T-helper 17 cell (primary cell): ENCODE measurements at regions not wholly inside any gene's neighbourhood (a gene's known extent, or its start where the extent isn't known, plus 50 kb on each side); places are given as distances from the start of the nearest gene placed in this dataset.
A peak's percentile ranks its signal among the peaks of the same experiment; 100 is the strongest.

ENCODE experiments used
- ATAC-seq: fragments of 150-1000 bp; cut with Tn5 transposase; 2 replicates; pipeline ENCODE4 v1.10.0; 2021; ENCODE audit warnings: mild to moderate bottlenecking, moderate library complexity
- DNase-seq, 3 donors: peaks; one replicate each; pipeline versions ENCODE4 v3.0.0 to v3.0.0-alpha.2; 2020 to 2021
- H3K9me3 ChIP-seq: one replicate; pipeline ENCODE4 v1.7.0; 2013; ENCODE audit warnings: low read length, mild to moderate bottlenecking; ENCODE audit not compliant: control insufficient read depth, poor library complexity, severe bottlenecking
- H3K27ac Mint-ChIP-seq: one replicate; pipeline ENCODE4 v1.8.0; 2022; ENCODE audit warnings: mild to moderate bottlenecking, moderate library complexity, mixed read lengths
- H3K27me3 Mint-ChIP-seq: one replicate; pipeline ENCODE4 v1.8.0; 2022; ENCODE audit warnings: mixed read lengths
- H3K36me3 Mint-ChIP-seq: one replicate; pipeline ENCODE4 v1.8.0; 2022; ENCODE audit warnings: low read depth, mixed read lengths
- H3K4me1 Mint-ChIP-seq: one replicate; pipeline ENCODE4 v1.8.0; 2022; ENCODE audit warnings: mild to moderate bottlenecking, mixed read lengths
- H3K4me3 Mint-ChIP-seq: one replicate; pipeline ENCODE4 v1.8.0; 2022; ENCODE audit warnings: mild to moderate bottlenecking, moderate library complexity, mixed read lengths

- DNase-seq = no peak
Observed at GRCh38 chr12:91801048-91801447, 344.6 kb downstream of the BTG1 start.

GRCh38 chr12:91793676-91794075 lies 352.0 kb downstream of the BTG1 start:
- Mint-ChIP-seq H3K36me3 (no peaks in the 10 kb centered on the region), H3K4me1 (no peaks in the 10 kb centered on the region), H3K27me3 (no peaks in the 10 kb centered on the region), H3K4me3 (no peak overlapping the region), H3K27ac (no peak overlapping the region)
- no peak for ATAC-seq
- H3K9me3 ChIP-seq = no peaks in the 10 kb centered on the region
- DNase-seq = no peak

More at GRCh38 chr12:91801048-91801447, 344.6 kb downstream of the BTG1 start:
- Mint-ChIP-seq H3K36me3 (no peaks in the 10 kb centered on the region), H3K27me3 (no peaks in the 10 kb centered on the region), H3K4me1 (no peaks in the 10 kb centered on the region), H3K4me3 (no peak overlapping the region), H3K27ac (no peak overlapping the region)
- no peaks in the 10 kb centered on the region for H3K9me3 ChIP-seq
- ATAC-seq = no peak

GRCh38 chr12:91792597-91792996 lies 353.0 kb downstream of the BTG1 start:
- no peak for DNase-seq
- H3K27me3 Mint-ChIP-seq = no peaks in the 10 kb centered on the region
- H3K4me3 Mint-ChIP-seq = no peak overlapping the region
- no peaks in the 10 kb centered on the region for H3K9me3 ChIP-seq
- H3K36me3 Mint-ChIP-seq = no peaks in the 10 kb centered on the region
- no peaks in the 10 kb centered on the region for H3K4me1 Mint-ChIP-seq
- no peak for ATAC-seq
- H3K27ac Mint-ChIP-seq = no peak overlapping the region

- Mint-ChIP-seq H3K36me3 (peaks cover 3% of the 10 kb centered on the region), H3K27ac (peak overlapping the region; percentile 29), H3K4me1 (peaks cover 11% of the 10 kb centered on the region), H3K27me3 (no peaks in the 10 kb centered on the region), H3K4me3 (peak overlapping the region; percentile 36)
- ATAC-seq (peak; percentile 41), DNase-seq (no peak)
- H3K9me3 ChIP-seq = no peaks in the 10 kb centered on the region
Observed at GRCh38 chr12:91786499-91787272, 359.0 kb downstream of the BTG1 start.

GRCh38 chr12:91785655-91786498 lies 359.8 kb downstream of the BTG1 start:
- Mint-ChIP-seq H3K36me3 (peaks cover 3% of the 10 kb centered on the region), H3K27ac (peak overlapping the region; percentile 10), H3K4me3 (peak overlapping the region; percentile 36), H3K4me1 (peaks cover 11% of the 10 kb centered on the region), H3K27me3 (no peaks in the 10 kb centered on the region)
- DNase-seq (no peak), ATAC-seq (no peak)
- H3K9me3 ChIP-seq = no peaks in the 10 kb centered on the region

- Mint-ChIP-seq H3K4me3 (no peak overlapping the region), H3K36me3 (peaks cover 3% of the 10 kb centered on the region), H3K4me1 (peaks cover 20% of the 10 kb centered on the region), H3K27ac (no peak overlapping the region), H3K27me3 (no peaks in the 10 kb centered on the region)
- ATAC-seq (no peak), DNase-seq (no peak)
- H3K9me3 ChIP-seq = no peaks in the 10 kb centered on the region
Observed at GRCh38 chr12:91781114-91781513, 364.5 kb downstream of the BTG1 start.

GRCh38 chr12:91778938-91779400 lies 366.7 kb downstream of the BTG1 start:
- peak in 1 of 3 donors; percentile 9 for DNase-seq
- H3K9me3 ChIP-seq = no peaks in the 10 kb centered on the region
- no peaks in the 10 kb centered on the region for H3K27me3 Mint-ChIP-seq
- peaks cover 17% of the 10 kb centered on the region for H3K4me1 Mint-ChIP-seq
- peaks cover 3% of the 10 kb centered on the region for H3K36me3 Mint-ChIP-seq
- peak overlapping the region; percentile 93 for H3K27ac Mint-ChIP-seq
- peak overlapping the region; percentile 72 for H3K4me3 Mint-ChIP-seq
- peak; percentile 82 for ATAC-seq

- ATAC-seq (peak; percentile 65), DNase-seq (no peak)
- no peaks in the 10 kb centered on the region for H3K27me3 Mint-ChIP-seq
- peaks cover 17% of the 10 kb centered on the region for H3K4me1 Mint-ChIP-seq
- H3K27ac Mint-ChIP-seq = peak overlapping the region; percentile 93
- peaks cover 3% of the 10 kb centered on the region for H3K36me3 Mint-ChIP-seq
- no peaks in the 10 kb centered on the region for H3K9me3 ChIP-seq
- peak overlapping the region; percentile 33 for H3K4me3 Mint-ChIP-seq
Observed at GRCh38 chr12:91778091-91778832, 367.4 kb downstream of the BTG1 start.

- Mint-ChIP-seq H3K36me3 (no peaks in the 10 kb centered on the region), H3K27ac (peak overlapping the region; percentile 93), H3K4me1 (peaks cover 17% of the 10 kb centered on the region), H3K27me3 (no peaks in the 10 kb centered on the region), H3K4me3 (no peak overlapping the region)
- ATAC-seq (no peak), DNase-seq (no peak)
- no peaks in the 10 kb centered on the region for H3K9me3 ChIP-seq
Observed at GRCh38 chr12:91777268-91777992, 368.2 kb downstream of the BTG1 start.

GRCh38 chr12:91774434-91774921 lies 371.2 kb downstream of the BTG1 start:
- H3K36me3 Mint-ChIP-seq = no peaks in the 10 kb centered on the region
- peak overlapping the region; percentile 16 for H3K27ac Mint-ChIP-seq
- ATAC-seq (no peak), DNase-seq (no peak)
- no peaks in the 10 kb centered on the region for H3K9me3 ChIP-seq
- H3K4me1 Mint-ChIP-seq = peaks cover 17% of the 10 kb centered on the region
- H3K27me3 Mint-ChIP-seq = no peaks in the 10 kb centered on the region
- peak overlapping the region; percentile 39 for H3K4me3 Mint-ChIP-seq

GRCh38 chr12:91773749-91774429 lies 371.8 kb downstream of the BTG1 start:
- DNase-seq = no peak
- Mint-ChIP-seq H3K4me1 (peaks cover 11% of the 10 kb centered on the region), H3K4me3 (no peak overlapping the region), H3K27me3 (no peaks in the 10 kb centered on the region), H3K36me3 (no peaks in the 10 kb centered on the region), H3K27ac (peak overlapping the region; percentile 16)
- no peak for ATAC-seq
- H3K9me3 ChIP-seq = no peaks in the 10 kb centered on the region

- H3K36me3 Mint-ChIP-seq = no peaks in the 10 kb centered on the region
- no peaks in the 10 kb centered on the region for H3K27me3 Mint-ChIP-seq
- H3K27ac Mint-ChIP-seq = no peak overlapping the region
- no peak overlapping the region for H3K4me3 Mint-ChIP-seq
- H3K9me3 ChIP-seq = no peaks in the 10 kb centered on the region
- DNase-seq (no peak), ATAC-seq (no peak)
- peaks cover 2% of the 10 kb centered on the region for H3K4me1 Mint-ChIP-seq
Observed at GRCh38 chr12:91772411-91772810, 373.2 kb downstream of the BTG1 start.
